ENCODE measurements at regions not wholly inside any gene's neighbourhood (a gene's known extent, or its start where the extent isn't known, plus 50 kb on each side); places are given as distances from the start of the nearest gene placed in this dataset.

DNA sequence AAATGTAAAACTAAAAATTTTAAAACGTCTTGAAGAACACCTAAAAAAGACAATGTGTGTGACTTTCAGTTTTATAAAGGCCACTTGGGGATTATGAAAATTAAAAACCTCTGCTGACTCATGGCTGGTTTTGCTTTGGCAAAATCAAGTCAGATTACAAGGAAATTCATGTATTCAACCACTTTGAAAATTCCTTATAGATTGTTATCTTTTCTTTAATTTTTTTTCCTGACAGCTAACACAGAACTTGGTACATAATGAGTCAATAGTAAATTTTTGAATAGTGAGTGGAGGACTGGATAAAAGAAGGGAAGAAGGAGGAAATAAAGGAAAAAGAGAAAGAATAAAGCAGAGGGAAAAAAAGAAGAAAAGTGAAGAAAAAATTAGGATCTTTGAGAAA lies 1774.7 kb upstream of the ACO1 start:
- TF ChIP-seq, protein P1, sequence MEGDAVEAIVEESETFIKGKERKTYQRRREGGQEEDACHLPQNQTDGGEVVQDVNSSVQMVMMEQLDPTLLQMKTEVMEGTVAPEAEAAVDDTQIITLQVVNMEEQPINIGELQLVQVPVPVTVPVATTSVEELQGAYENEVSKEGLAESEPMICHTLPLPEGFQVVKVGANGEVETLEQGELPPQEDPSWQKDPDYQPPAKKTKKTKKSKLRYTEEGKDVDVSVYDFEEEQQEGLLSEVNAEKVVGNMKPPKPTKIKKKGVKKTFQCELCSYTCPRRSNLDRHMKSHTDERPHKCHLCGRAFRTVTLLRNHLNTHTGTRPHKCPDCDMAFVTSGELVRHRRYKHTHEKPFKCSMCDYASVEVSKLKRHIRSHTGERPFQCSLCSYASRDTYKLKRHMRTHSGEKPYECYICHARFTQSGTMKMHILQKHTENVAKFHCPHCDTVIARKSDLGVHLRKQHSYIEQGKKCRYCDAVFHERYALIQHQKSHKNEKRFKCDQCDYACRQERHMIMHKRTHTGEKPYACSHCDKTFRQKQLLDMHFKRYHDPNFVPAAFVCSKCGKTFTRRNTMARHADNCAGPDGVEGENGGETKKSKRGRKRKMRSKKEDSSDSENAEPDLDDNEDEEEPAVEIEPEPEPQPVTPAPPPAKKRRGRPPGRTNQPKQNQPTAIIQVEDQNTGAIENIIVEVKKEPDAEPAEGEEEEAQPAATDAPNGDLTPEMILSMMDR (IDR thresholded peaks at IDR 0.05): no peak
- TF ChIP-seq POLR2A (IDR thresholded peaks at IDR 0.05): no peak
